Thyroid gland (tissue), 4 donors: ENCODE measurements at regions not wholly inside any gene's neighbourhood (a gene's known extent, or its start where the extent isn't known, plus 50 kb on each side); places are given as distances from the start of the nearest gene placed in this dataset.

ENCODE experiments used
- DNase-seq, 2 donors: peaks; one replicate each; pipeline ENCODE4 v3.0.0-alpha.2; 2019
- H3K27ac ChIP-seq, 3 donors: fragments of 200-600 bp; sonication (generic); 1 replicate in 2 of 3; 2 replicates in 1 of 3; pipeline ENCODE4 v1.5.1; 2016 to 2019; ENCODE audit warnings: mild to moderate bottlenecking in 1 of 3, moderate library complexity in 1 of 3
- H3K27me3 ChIP-seq: fragments of 200-600 bp; sonication (generic); one replicate; pipeline ENCODE4 v1.5.1; 2019
- H3K36me3 ChIP-seq, 2 donors: fragments of 200-600 bp; sonication (generic); one replicate each; pipeline ENCODE4 v1.5.1; 2016 to 2019
- H3K4me1 ChIP-seq, 2 donors: fragments of 200-600 bp; sonication (generic); one replicate each; pipeline ENCODE4 v1.5.1; 2017 to 2019
- H3K4me3 ChIP-seq, 3 donors: fragments of 200-600 bp; sonication (generic); replicated peaks in 1 of 3; 1 replicate in 2 of 3; 2 replicates in 1 of 3; pipeline ENCODE4 v1.5.1; 2016; ENCODE audit warnings: mild to moderate bottlenecking in 1 of 3
- H3K9me3 ChIP-seq: fragments of 200-600 bp; sonication (generic); one replicate; pipeline ENCODE4 v1.5.1; 2017
- POLR2A ChIP-seq, 2 donors: fragments of 450-650 bp; IDR thresholded peaks; one replicate each; pipeline ENCODE4 v1.6.1; 2017; ENCODE audit warnings: antibody characterized with exemption in 2 of 2, mild to moderate bottlenecking in 2 of 2, moderate library complexity in 1 of 2
- WGBS, 2 donors: methylation state at CpG; one replicate each; pipeline ENCODE4 v1.1.5; 2017; 5-methylcytosine and 5-hydroxymethylcytosine counted together
- intact Hi-C: fragments of 100-400 bp; cut with DNase I; formaldehyde crosslinking; loops from one replicate; pipeline ENCODE4 v1.15.1; 2023
- TF ChIP-seq, protein P1 (sequence below), 6 experiments: fragments of 200-600 bp in 3 of 6; fragments of 450-650 bp in 3 of 6; sonication (generic) in 3 of 6; IDR thresholded peaks; one replicate each; pipeline ENCODE4 v1.5.1; 2016 to 2019; ENCODE audit warnings: antibody characterized with exemption in 6 of 6, mild to moderate bottlenecking in 2 of 6, inconsistent platforms in 1 of 6, moderate library complexity in 1 of 6

- H3K4me3 ChIP-seq = no peak overlapping the region
- TF ChIP-seq, protein P1, sequence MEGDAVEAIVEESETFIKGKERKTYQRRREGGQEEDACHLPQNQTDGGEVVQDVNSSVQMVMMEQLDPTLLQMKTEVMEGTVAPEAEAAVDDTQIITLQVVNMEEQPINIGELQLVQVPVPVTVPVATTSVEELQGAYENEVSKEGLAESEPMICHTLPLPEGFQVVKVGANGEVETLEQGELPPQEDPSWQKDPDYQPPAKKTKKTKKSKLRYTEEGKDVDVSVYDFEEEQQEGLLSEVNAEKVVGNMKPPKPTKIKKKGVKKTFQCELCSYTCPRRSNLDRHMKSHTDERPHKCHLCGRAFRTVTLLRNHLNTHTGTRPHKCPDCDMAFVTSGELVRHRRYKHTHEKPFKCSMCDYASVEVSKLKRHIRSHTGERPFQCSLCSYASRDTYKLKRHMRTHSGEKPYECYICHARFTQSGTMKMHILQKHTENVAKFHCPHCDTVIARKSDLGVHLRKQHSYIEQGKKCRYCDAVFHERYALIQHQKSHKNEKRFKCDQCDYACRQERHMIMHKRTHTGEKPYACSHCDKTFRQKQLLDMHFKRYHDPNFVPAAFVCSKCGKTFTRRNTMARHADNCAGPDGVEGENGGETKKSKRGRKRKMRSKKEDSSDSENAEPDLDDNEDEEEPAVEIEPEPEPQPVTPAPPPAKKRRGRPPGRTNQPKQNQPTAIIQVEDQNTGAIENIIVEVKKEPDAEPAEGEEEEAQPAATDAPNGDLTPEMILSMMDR (IDR thresholded peaks at IDR 0.05) = no peak
- no peak for TF ChIP-seq POLR2A (IDR thresholded peaks at IDR 0.05)
- no peaks in the 10 kb centered on the region for H3K4me1 ChIP-seq
- no peaks in the 10 kb centered on the region for H3K36me3 ChIP-seq
- no peaks in the 10 kb centered on the region for H3K27me3 ChIP-seq
- H3K9me3 ChIP-seq = no peaks in the 10 kb centered on the region
- DNase-seq = no peak
- WGBS, 2 donors = 79 to 86% methylated on average over 6 of the region's 6 CpGs
- intact Hi-C loops = no loop called here
- no peak overlapping the region for H3K27ac ChIP-seq
These were observed 100.4 kb upstream of the FAM9B start for GRCh38 chrX:9134366-9134765.

- H3K4me3 ChIP-seq = no peak overlapping the region
- WGBS, 2 donors = 61 to 68% methylated on average over 6 of the region's 6 CpGs
- no peaks in the 10 kb centered on the region for H3K36me3 ChIP-seq
- H3K9me3 ChIP-seq = no peaks in the 10 kb centered on the region
- H3K27ac ChIP-seq = no peak overlapping the region
- intact Hi-C loops = no loop called here
- no peaks in the 10 kb centered on the region for H3K27me3 ChIP-seq
- no peaks in the 10 kb centered on the region for H3K4me1 ChIP-seq
- no peak for DNase-seq
- TF ChIP-seq POLR2A (IDR thresholded peaks at IDR 0.05) = no peak
- TF ChIP-seq, protein P1 (IDR thresholded peaks at IDR 0.05) = no peak
These were observed 102.1 kb upstream of the FAM9B start for GRCh38 chrX:9135901-9136510.

GRCh38 chrX:9137152-9137551 is 103.2 kb upstream of the FAM9B start:
- no peaks in the 10 kb centered on the region for H3K27me3 ChIP-seq
- no peaks in the 10 kb centered on the region for H3K9me3 ChIP-seq
- no peak for DNase-seq
- H3K27ac ChIP-seq = no peak overlapping the region
- intact Hi-C loops = no loop called here
- TF ChIP-seq POLR2A (IDR thresholded peaks at IDR 0.05) = no peak
- TF ChIP-seq, protein P1 (IDR thresholded peaks at IDR 0.05) = no peak
- no peaks in the 10 kb centered on the region for H3K4me1 ChIP-seq
- no peaks in the 10 kb centered on the region for H3K36me3 ChIP-seq
- no peak overlapping the region for H3K4me3 ChIP-seq
- WGBS, 2 donors = 86 to 90% methylated on average over 6 of the region's 6 CpGs

GRCh38 chrX:9141496-9141895 is 107.6 kb upstream of the FAM9B start:
- Histone ChIP-seq H3K4me1 (no peaks in the 10 kb centered on the region), H3K4me3 (no peak overlapping the region), H3K27ac (no peak overlapping the region), H3K27me3 (no peaks in the 10 kb centered on the region), H3K36me3 (no peaks in the 10 kb centered on the region), H3K9me3 (no peaks in the 10 kb centered on the region)
- intact Hi-C loops = no loop called here
- no peak for TF ChIP-seq POLR2A (IDR thresholded peaks at IDR 0.05)
- TF ChIP-seq, protein P1 (IDR thresholded peaks at IDR 0.05) = no peak
- 65 to 88% methylated on average over 2 of the region's 2 CpGs for WGBS, 2 donors
- DNase-seq = no peak

DNA sequence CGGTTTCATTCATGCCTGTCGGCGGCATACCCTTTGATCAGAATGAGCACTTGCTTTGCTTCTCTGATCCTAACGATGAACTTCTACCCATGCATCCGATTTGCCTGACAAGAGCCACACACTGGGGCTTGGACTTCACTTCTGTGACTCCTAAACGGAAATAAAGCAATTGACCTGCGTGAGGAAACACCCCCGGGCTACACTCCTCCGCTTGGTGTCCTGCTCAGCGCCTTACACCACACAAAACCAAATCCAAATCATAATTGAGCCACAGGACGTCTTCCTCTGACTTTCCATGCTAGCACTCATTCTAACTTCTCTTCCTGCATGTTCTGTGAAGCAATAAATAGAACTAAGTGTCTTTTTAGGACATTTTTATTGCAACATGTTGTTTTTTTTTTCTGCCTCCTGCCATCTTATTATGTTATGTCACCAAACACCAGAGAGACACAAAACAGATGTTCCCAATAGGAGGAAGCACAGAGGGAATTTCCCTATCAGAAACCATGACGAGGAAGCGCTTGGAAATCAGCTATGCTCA is 110.8 kb upstream of the FAM9B start:
- 67 to 79% methylated on average over 13 of the region's 13 CpGs for WGBS, 2 donors
- no peaks in the 10 kb centered on the region for H3K9me3 ChIP-seq
- TF ChIP-seq, protein P1 (IDR thresholded peaks at IDR 0.05) = no peak
- no peak for TF ChIP-seq POLR2A (IDR thresholded peaks at IDR 0.05)
- no peak for DNase-seq
- H3K4me1 ChIP-seq = no peaks in the 10 kb centered on the region
- intact Hi-C loops = no loop called here
- no peak overlapping the region for H3K4me3 ChIP-seq
- no peaks in the 10 kb centered on the region for H3K36me3 ChIP-seq
- H3K27me3 ChIP-seq = no peaks in the 10 kb centered on the region
- no peak overlapping the region for H3K27ac ChIP-seq
